Mesendoderm (in vitro differentiated cells): ENCODE measurements at regions not wholly inside any gene's neighbourhood (a gene's known extent, or its start where the extent isn't known, plus 50 kb on each side); places are given as distances from the start of the nearest gene placed in this dataset.
A peak's percentile ranks its signal among the peaks of the same experiment; 100 is the strongest.

Experiments used
- DNase-seq: peaks from one replicate; pipeline ENCODE4 v3.0.0; 2013
- H2AK5ac ChIP-seq: 2 replicates; pipeline ENCODE4 v1.6.1; 2013; ENCODE audit warnings: low read length, inconsistent platforms
- H2BK120ac ChIP-seq: 2 replicates; pipeline ENCODE4 v1.6.1; 2013; ENCODE audit warnings: low read depth, mild to moderate bottlenecking, low read length, moderate library complexity, mixed read lengths
- H2BK15ac ChIP-seq: replicated peaks from 2 replicates; pipeline ENCODE4 v1.6.1; 2013; ENCODE audit warnings: low read depth, mild to moderate bottlenecking, moderate library complexity
- H2BK5ac ChIP-seq: 2 replicates; pipeline ENCODE4 v1.6.1; 2013; ENCODE audit warnings: low read length, inconsistent platforms
- H3K18ac ChIP-seq: 2 replicates; pipeline ENCODE4 v1.6.1; 2013; ENCODE audit warnings: mild to moderate bottlenecking, low read length, mixed read lengths
- H3K23ac ChIP-seq: one replicate; pipeline ENCODE4 v1.6.1; 2013; ENCODE audit warnings: low read length
- H3K27ac ChIP-seq: 2 replicates; pipeline ENCODE4 v1.5.1; 2013; ENCODE audit warnings: low read depth, mild to moderate bottlenecking, inconsistent platforms, low read length, moderate library complexity
- H3K27me3 ChIP-seq: 2 replicates; pipeline ENCODE4 v1.6.1; 2013; ENCODE audit warnings: low read length, control low read depth, mild to moderate bottlenecking, inconsistent platforms; ENCODE audit not compliant: insufficient read depth, poor library complexity
- H3K36me3 ChIP-seq: 2 replicates; pipeline ENCODE4 v1.6.1; 2013; ENCODE audit warnings: low read length, inconsistent platforms; ENCODE audit not compliant: control insufficient read depth, insufficient read depth
- H3K4ac ChIP-seq: one replicate; pipeline ENCODE4 v1.6.1; 2013; ENCODE audit warnings: low read depth, mild to moderate bottlenecking, low read length, moderate library complexity
- H3K4me1 ChIP-seq: 2 replicates; pipeline ENCODE4 v1.6.1; 2013; ENCODE audit warnings: low read depth, low read length, inconsistent platforms; ENCODE audit not compliant: control insufficient read depth
- H3K4me2 ChIP-seq: 2 replicates; pipeline ENCODE4 v1.6.1; 2013; ENCODE audit warnings: low read length
- H3K4me3 ChIP-seq: 2 replicates; pipeline ENCODE4 v1.5.1; 2013; ENCODE audit warnings: mild to moderate bottlenecking, low read length
- H3K56ac ChIP-seq: one replicate; pipeline ENCODE4 v1.6.1; 2013; ENCODE audit warnings: low read length
- H3K79me1 ChIP-seq: 2 replicates; pipeline ENCODE4 v1.6.1; 2013; ENCODE audit warnings: low read length, inconsistent platforms
- H3K79me2 ChIP-seq: 2 replicates; pipeline ENCODE4 v1.6.1; 2013; ENCODE audit warnings: mild to moderate bottlenecking, low read length; ENCODE audit not compliant: control insufficient read depth, insufficient read depth
- H3K9ac ChIP-seq: 2 replicates; pipeline ENCODE4 v1.6.1; 2013; ENCODE audit warnings: low read length, inconsistent platforms
- H4K5ac ChIP-seq: one replicate; pipeline ENCODE4 v1.6.1; 2013; ENCODE audit warnings: low read length
- H4K8ac ChIP-seq: one replicate; pipeline ENCODE4 v1.6.1; 2013; ENCODE audit warnings: low read depth, mild to moderate bottlenecking, control low read depth, low read length, moderate library complexity
- WGBS: extraction: QIAGEN DNeasy Blood & Tissue Kit; methylation state at CpG from one replicate; pipeline ENCODE4 v1.1.7; 2013; ENCODE audit warnings: low lambda C conversion rate, missing lambda C conversion rate; ENCODE audit not compliant: insufficient coverage; ENCODE audit errors: extremely low coverage; 5-methylcytosine and 5-hydroxymethylcytosine counted together

- DNase-seq, result no peak
- Histone ChIP-seq H3K4me1 (no peaks in the 10 kb centered on the region), H3K4ac (no peak overlapping the region), H3K18ac (no peak overlapping the region), H3K36me3 (no peaks in the 10 kb centered on the region), H3K23ac (no peak overlapping the region), H2AK5ac (no peak overlapping the region), H3K56ac (no peak overlapping the region), H4K5ac (no peak overlapping the region), H3K9ac (no peak overlapping the region), H2BK120ac (no peak overlapping the region), H3K4me3 (no peak overlapping the region), H2BK15ac (no peak overlapping the region), H3K4me2 (no peak overlapping the region), H4K8ac (no peak overlapping the region), H2BK5ac (no peak overlapping the region), H3K79me1 (no peaks in the 10 kb centered on the region), H3K27ac (no peak overlapping the region), H3K27me3 (no peaks in the 10 kb centered on the region), H3K79me2 (no peaks in the 10 kb centered on the region)
- WGBS, result no CpG with 5 or more reads among the region's 4 CpGs
Measured at GRCh38 chr14:58820032-58820431, 182.3 kb downstream of the DACT1 start.

- Histone ChIP-seq H3K4ac (no peak overlapping the region), H2AK5ac (no peak overlapping the region), H3K27ac (no peak overlapping the region), H3K36me3 (no peaks in the 10 kb centered on the region), H3K79me2 (no peaks in the 10 kb centered on the region), H3K9ac (no peak overlapping the region), H4K8ac (no peak overlapping the region), H3K4me3 (no peak overlapping the region), H3K27me3 (no peaks in the 10 kb centered on the region), H3K4me2 (no peak overlapping the region), H3K56ac (no peak overlapping the region), H2BK15ac (no peak overlapping the region), H3K23ac (no peak overlapping the region), H3K18ac (no peak overlapping the region), H4K5ac (no peak overlapping the region), H2BK120ac (no peak overlapping the region), H3K79me1 (no peaks in the 10 kb centered on the region), H3K4me1 (no peaks in the 10 kb centered on the region), H2BK5ac (no peak overlapping the region)
- DNase-seq, result peak; percentile 18
- WGBS, result no CpG with 5 or more reads among the region's 3 CpGs
Measured at GRCh38 chr14:58821421-58821820, 183.7 kb downstream of the DACT1 start.

- H3K4me2 ChIP-seq, result no peak overlapping the region
- H3K27me3 ChIP-seq, result no peaks in the 10 kb centered on the region
- no peaks in the 10 kb centered on the region for H3K36me3 ChIP-seq
- H3K79me1 ChIP-seq, result no peaks in the 10 kb centered on the region
- H3K4me1 ChIP-seq, result no peaks in the 10 kb centered on the region
- H2AK5ac ChIP-seq, result no peak overlapping the region
- no peak overlapping the region for H3K23ac ChIP-seq
- no peak overlapping the region for H3K9ac ChIP-seq
- no peak overlapping the region for H2BK120ac ChIP-seq
- DNase-seq, result no peak
- no peak overlapping the region for H3K27ac ChIP-seq
- H4K8ac ChIP-seq, result no peak overlapping the region
- no peak overlapping the region for H2BK5ac ChIP-seq
- no peaks in the 10 kb centered on the region for H3K79me2 ChIP-seq
- WGBS, result no CpG with 5 or more reads among the region's 2 CpGs
- no peak overlapping the region for H3K18ac ChIP-seq
- no peak overlapping the region for H4K5ac ChIP-seq
- H2BK15ac ChIP-seq, result no peak overlapping the region
- no peak overlapping the region for H3K56ac ChIP-seq
- no peak overlapping the region for H3K4me3 ChIP-seq
- H3K4ac ChIP-seq, result no peak overlapping the region
Measured at GRCh38 chr14:58822856-58823255, 185.1 kb downstream of the DACT1 start.

- no peak overlapping the region for H4K8ac ChIP-seq
- H2BK15ac ChIP-seq, result no peak overlapping the region
- H3K4me3 ChIP-seq, result no peak overlapping the region
- no peak for DNase-seq
- no peak overlapping the region for H3K4ac ChIP-seq
- no peaks in the 10 kb centered on the region for H3K27me3 ChIP-seq
- no peak overlapping the region for H3K23ac ChIP-seq
- no peak overlapping the region for H2AK5ac ChIP-seq
- no peaks in the 10 kb centered on the region for H3K4me1 ChIP-seq
- H3K36me3 ChIP-seq, result no peaks in the 10 kb centered on the region
- no peak overlapping the region for H2BK120ac ChIP-seq
- no peak overlapping the region for H4K5ac ChIP-seq
- H3K79me2 ChIP-seq, result no peaks in the 10 kb centered on the region
- no peaks in the 10 kb centered on the region for H3K79me1 ChIP-seq
- H3K9ac ChIP-seq, result no peak overlapping the region
- no CpG with 5 or more reads among the region's 2 CpGs for WGBS
- no peak overlapping the region for H3K27ac ChIP-seq
- H3K18ac ChIP-seq, result no peak overlapping the region
- H3K56ac ChIP-seq, result no peak overlapping the region
- no peak overlapping the region for H2BK5ac ChIP-seq
- no peak overlapping the region for H3K4me2 ChIP-seq
Measured at GRCh38 chr14:58823312-58823711, 185.6 kb downstream of the DACT1 start.

- no CpG with 5 or more reads among the region's 2 CpGs for WGBS
- Histone ChIP-seq H3K18ac (no peak overlapping the region), H3K4me2 (no peak overlapping the region), H3K79me1 (no peaks in the 10 kb centered on the region), H3K4ac (no peak overlapping the region), H3K4me1 (no peaks in the 10 kb centered on the region), H3K27me3 (no peaks in the 10 kb centered on the region), H4K5ac (no peak overlapping the region), H3K27ac (no peak overlapping the region), H3K56ac (no peak overlapping the region), H3K4me3 (no peak overlapping the region), H3K23ac (no peak overlapping the region), H2AK5ac (no peak overlapping the region), H3K79me2 (no peaks in the 10 kb centered on the region), H4K8ac (no peak overlapping the region), H2BK5ac (no peak overlapping the region), H2BK15ac (no peak overlapping the region), H3K9ac (no peak overlapping the region), H2BK120ac (no peak overlapping the region), H3K36me3 (no peaks in the 10 kb centered on the region)
- DNase-seq, result no peak
Measured at GRCh38 chr14:58824106-58824505, 186.3 kb downstream of the DACT1 start.

- H3K79me1 ChIP-seq, result no peaks in the 10 kb centered on the region
- no peak overlapping the region for H3K27ac ChIP-seq
- no peak overlapping the region for H3K4me3 ChIP-seq
- no peak overlapping the region for H4K8ac ChIP-seq
- H2BK120ac ChIP-seq, result no peak overlapping the region
- no peaks in the 10 kb centered on the region for H3K36me3 ChIP-seq
- no peaks in the 10 kb centered on the region for H3K4me1 ChIP-seq
- no peak overlapping the region for H3K56ac ChIP-seq
- no peak overlapping the region for H2BK5ac ChIP-seq
- H3K9ac ChIP-seq, result no peak overlapping the region
- no peaks in the 10 kb centered on the region for H3K27me3 ChIP-seq
- no peak overlapping the region for H3K4me2 ChIP-seq
- no peak overlapping the region for H4K5ac ChIP-seq
- H2BK15ac ChIP-seq, result no peak overlapping the region
- no peak overlapping the region for H3K4ac ChIP-seq
- no peak overlapping the region for H3K18ac ChIP-seq
- peak; percentile 48 for DNase-seq
- H2AK5ac ChIP-seq, result no peak overlapping the region
- H3K23ac ChIP-seq, result no peak overlapping the region
- WGBS, result no CpG with 5 or more reads among the region's 3 CpGs
- H3K79me2 ChIP-seq, result no peaks in the 10 kb centered on the region
Measured at GRCh38 chr14:58824796-58825195, 187.0 kb downstream of the DACT1 start.
